Progenitor cell of endocrine pancreas (in vitro differentiated cells): ENCODE measurements at regions not wholly inside any gene's neighbourhood (a gene's known extent, or its start where the extent isn't known, plus 50 kb on each side); places are given as distances from the start of the nearest gene placed in this dataset.
A peak's percentile ranks its signal among the peaks of the same experiment; 100 is the strongest.

Source experiments
- DNase-seq: peaks from one replicate; pipeline ENCODE4 v3.0.0; 2021; ENCODE audit warnings: low spot score; ENCODE audit not compliant: unreplicated experiment
- H3K27ac Mint-ChIP-seq: 2 replicates; pipeline ENCODE4 v1.8.0; 2021; ENCODE audit warnings: mild to moderate bottlenecking, moderate library complexity, mixed read lengths
- H3K27me3 Mint-ChIP-seq: 2 replicates; pipeline ENCODE4 v1.8.0; 2021; ENCODE audit warnings: mixed read lengths
- H3K36me3 Mint-ChIP-seq: 2 replicates; pipeline ENCODE4 v1.8.0; 2022; ENCODE audit warnings: mixed read lengths; ENCODE audit not compliant: insufficient read depth
- H3K4me1 Mint-ChIP-seq: 2 replicates; pipeline ENCODE4 v1.8.0; 2021; ENCODE audit warnings: low read depth, mixed read lengths
- H3K4me3 Mint-ChIP-seq: 2 replicates; pipeline ENCODE4 v1.8.0; 2021; ENCODE audit warnings: low read depth, mild to moderate bottlenecking, moderate library complexity, mixed read lengths
- H3K9me3 Mint-ChIP-seq: 2 replicates; pipeline ENCODE4 v1.8.0; 2021; ENCODE audit warnings: low read depth, mixed read lengths
- CTCF ChIP-seq: fragments of 200-600 bp; sonication (generic); IDR thresholded peaks from one replicate; pipeline ENCODE4 v1.5.0; 2021; ENCODE audit warnings: antibody characterized with exemption, mild to moderate bottlenecking; ENCODE audit not compliant: unreplicated experiment

- peak; percentile 54 for TF ChIP-seq CTCF
- H3K4me3 Mint-ChIP-seq = no peak overlapping the region
- no peaks in the 10 kb centered on the region for H3K9me3 Mint-ChIP-seq
- DNase-seq = no peak
- H3K36me3 Mint-ChIP-seq = no peaks in the 10 kb centered on the region
- no peaks in the 10 kb centered on the region for H3K27me3 Mint-ChIP-seq
- no peak overlapping the region for H3K27ac Mint-ChIP-seq
- H3K4me1 Mint-ChIP-seq = no peaks in the 10 kb centered on the region
Observed at GRCh38 chr9:73916016-73916673, 581.0 kb upstream of the RORB start.

GRCh38 chr9:73919712-73920111 is 577.4 kb upstream of the RORB start:
- Mint-ChIP-seq H3K4me1 (no peaks in the 10 kb centered on the region), H3K4me3 (no peak overlapping the region), H3K36me3 (no peaks in the 10 kb centered on the region), H3K27me3 (no peaks in the 10 kb centered on the region), H3K9me3 (no peaks in the 10 kb centered on the region), H3K27ac (no peak overlapping the region)
- DNase-seq = no peak
- TF ChIP-seq CTCF = no peak

- no peak for DNase-seq
- TF ChIP-seq CTCF = no peak
- Mint-ChIP-seq H3K4me3 (no peak overlapping the region), H3K36me3 (no peaks in the 10 kb centered on the region), H3K27me3 (no peaks in the 10 kb centered on the region), H3K27ac (no peak overlapping the region), H3K9me3 (peaks cover 3% of the 10 kb centered on the region), H3K4me1 (no peaks in the 10 kb centered on the region)
Observed at GRCh38 chr9:73923796-73924195, 573.3 kb upstream of the RORB start.

- DNase-seq = no peak
- Mint-ChIP-seq H3K4me1 (peaks cover 2% of the 10 kb centered on the region), H3K9me3 (no peaks in the 10 kb centered on the region), H3K36me3 (no peaks in the 10 kb centered on the region), H3K4me3 (no peak overlapping the region), H3K27me3 (peaks cover 50% of the 10 kb centered on the region), H3K27ac (no peak overlapping the region)
- TF ChIP-seq CTCF = no peak
Observed at GRCh38 chr9:73951147-73951546, 546.0 kb upstream of the RORB start.

- Mint-ChIP-seq H3K36me3 (no peaks in the 10 kb centered on the region), H3K4me3 (no peak overlapping the region), H3K27ac (no peak overlapping the region)
Observed at GRCh38 chr9:73962792-73963191, 534.3 kb upstream of the RORB start.

More at GRCh38 chr9:73962792-73963191, 534.3 kb upstream of the RORB start:
- no peak for DNase-seq
- TF ChIP-seq CTCF = no peak
- Mint-ChIP-seq H3K27me3 (no peaks in the 10 kb centered on the region), H3K9me3 (no peaks in the 10 kb centered on the region), H3K4me1 (no peaks in the 10 kb centered on the region)
